LNCaP clone FGC (cell line): ENCODE measurements at regions not wholly inside any gene's neighbourhood (a gene's known extent, or its start where the extent isn't known, plus 50 kb on each side); places are given as distances from the start of the nearest gene placed in this dataset.

Experiments used
- DNase-seq: peaks from one replicate; pipeline ENCODE4 v3.0.0-alpha.2; 2011; ENCODE audit warnings: low read depth
- H3K4me3 ChIP-seq: 2 replicates; pipeline ENCODE4 v1.5.1; 2011; ENCODE audit warnings: mild to moderate bottlenecking, low read depth, low read length, control low read depth
- CTCF ChIP-seq: IDR thresholded peaks from 2 replicates; pipeline ENCODE4 v1.5.1; 2012; ENCODE audit warnings: mild to moderate bottlenecking; ENCODE audit not compliant: control insufficient read depth, insufficient read depth; ENCODE audit errors: extremely low read depth

GRCh38 chr4:26000274-26000950 lies 86.4 kb downstream of the SMIM20 start:
- no peak overlapping the region for H3K4me3 ChIP-seq
- no peak for DNase-seq
- no peak for TF ChIP-seq CTCF

- no peak overlapping the region for H3K4me3 ChIP-seq
- no peak for TF ChIP-seq CTCF
- no peak for DNase-seq
Measured at GRCh38 chr4:26001413-26001812, 87.4 kb downstream of the SMIM20 start.

- TF ChIP-seq CTCF = no peak
- no peak overlapping the region for H3K4me3 ChIP-seq
- no peak for DNase-seq
Measured at GRCh38 chr4:26001816-26002215, 87.8 kb downstream of the SMIM20 start.

DNA sequence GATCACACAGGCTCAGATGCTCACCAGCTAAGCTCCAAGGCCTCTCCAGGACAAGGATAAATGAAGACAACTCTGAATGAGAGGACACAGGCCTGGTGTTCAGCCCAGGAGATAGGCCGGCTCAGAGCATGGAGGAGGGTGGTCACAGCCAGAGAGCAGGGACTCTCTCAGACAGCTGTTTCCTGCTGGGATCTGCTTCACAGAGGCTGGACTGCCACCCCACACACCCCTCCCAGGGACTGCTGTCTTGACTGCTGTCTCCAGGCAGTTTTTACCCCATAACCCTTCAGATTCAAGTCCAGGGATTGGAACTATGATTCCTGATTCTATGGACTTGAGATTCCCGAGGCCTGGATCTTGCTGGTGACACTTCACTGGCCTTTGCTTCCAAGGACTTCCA lies 89.0 kb downstream of the SMIM20 start:
- no peak for DNase-seq
- H3K4me3 ChIP-seq = no peak overlapping the region
- TF ChIP-seq CTCF = no peak

DNA sequence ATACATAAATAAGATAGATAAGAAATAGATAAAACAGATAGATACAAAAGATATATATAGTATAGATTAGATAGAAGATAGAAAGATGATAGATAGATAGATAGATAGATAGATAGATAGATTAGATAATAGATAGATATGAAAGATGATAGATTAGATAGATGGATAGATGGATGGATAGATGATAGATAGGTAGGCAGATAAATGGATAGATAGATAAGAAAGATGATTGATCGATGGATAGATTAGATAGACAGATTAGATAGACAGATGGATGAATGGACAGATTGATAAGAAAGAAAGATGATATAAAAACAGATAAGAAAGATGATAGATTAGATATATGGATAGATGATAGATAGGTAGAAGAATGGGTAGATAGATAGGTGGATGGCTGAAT lies 90.3 kb downstream of the SMIM20 start:
- TF ChIP-seq CTCF = no peak
- no peak overlapping the region for H3K4me3 ChIP-seq
- DNase-seq = no peak

DNA sequence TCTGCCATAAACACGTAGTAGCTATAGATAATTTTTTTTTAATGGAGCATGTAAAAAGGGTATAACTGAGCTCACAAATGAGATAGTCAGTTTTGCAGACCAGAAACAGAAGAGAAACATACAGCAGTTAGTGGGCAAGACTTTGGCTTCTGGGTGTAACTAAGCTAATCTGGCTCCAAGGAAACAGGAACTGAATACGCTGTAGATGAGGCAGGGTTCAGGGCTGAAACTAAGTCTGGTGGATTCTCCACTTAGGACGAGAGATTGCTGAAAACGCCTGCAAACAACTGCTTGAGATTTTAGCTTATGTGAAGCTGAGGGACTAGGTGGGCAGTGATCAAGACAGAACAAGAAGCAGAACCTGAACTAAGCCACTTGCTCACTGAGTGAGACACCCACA lies 91.7 kb downstream of the SMIM20 start:
- no peak overlapping the region for H3K4me3 ChIP-seq
- no peak for TF ChIP-seq CTCF
- DNase-seq = no peak

- no peak overlapping the region for H3K4me3 ChIP-seq
- TF ChIP-seq CTCF = no peak
- DNase-seq = no peak
Measured at GRCh38 chr4:26008737-26009136, 94.7 kb downstream of the SMIM20 start.
